ENCODE measurements at regions not wholly inside any gene's neighbourhood (a gene's known extent, or its start where the extent isn't known, plus 50 kb on each side); places are given as distances from the start of the nearest gene placed in this dataset.
"Not testable (repeated sequence)": the region's sequence is repeated elsewhere in the genome, so short reads cannot be mapped to it uniquely, and the experiment has no call there.

DNA sequence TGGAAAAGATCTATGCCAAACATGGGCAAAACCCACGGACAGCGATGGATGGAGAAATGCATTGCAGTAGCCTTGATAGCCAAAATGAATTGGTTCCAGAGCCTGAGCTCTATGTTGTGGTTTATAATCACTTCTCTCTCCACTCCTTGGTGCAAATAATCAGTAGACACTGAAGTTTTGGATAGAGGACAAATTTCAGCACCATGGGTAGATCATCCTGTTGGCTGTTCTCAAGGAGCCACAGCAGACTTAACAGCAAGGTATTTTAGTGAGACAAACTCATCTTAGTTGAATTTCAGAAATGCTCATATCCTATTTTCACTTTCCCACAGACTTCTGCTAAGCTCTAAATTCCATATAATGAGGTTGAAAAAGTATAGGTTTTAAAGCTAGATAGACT lies 88.3 kb upstream of the CCL1 start:
- H3K4me3 Mint-ChIP-seq, result no peak overlapping the region
- H3K27ac Mint-ChIP-seq, result no peak overlapping the region
- CTCF ChIA-PET, result no interaction called here
- H3K9me3 Mint-ChIP-seq, result no peaks in the 10 kb centered on the region
- no peak for DNase-seq
- no peaks in the 10 kb centered on the region for H3K4me1 Mint-ChIP-seq
- peaks cover 45% of the 10 kb centered on the region for H3K27me3 Mint-ChIP-seq
- H3K36me3 Mint-ChIP-seq, result no peaks in the 10 kb centered on the region

DNA sequence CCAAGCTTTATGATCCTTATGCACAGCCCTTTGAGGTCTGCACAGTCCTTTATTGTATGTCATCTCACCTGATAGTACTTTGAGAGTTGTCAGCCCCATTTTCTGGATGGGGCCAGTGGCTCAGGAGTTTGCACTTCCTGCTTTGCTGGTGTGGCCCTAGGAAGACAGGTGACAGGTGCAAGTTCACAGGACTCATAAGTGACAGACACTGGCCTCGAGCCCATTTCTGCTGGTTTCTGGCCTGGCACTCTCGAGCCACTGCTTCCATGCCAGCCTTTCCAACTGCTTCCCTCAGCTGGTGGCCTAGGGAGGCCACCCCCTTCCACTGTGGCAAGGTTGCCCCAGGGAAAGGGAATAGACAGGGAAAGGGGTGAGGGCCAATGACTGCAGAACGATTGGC lies 84.4 kb upstream of the CCL1 start:
- H3K27ac Mint-ChIP-seq, result no peak overlapping the region
- no peak overlapping the region for H3K4me3 Mint-ChIP-seq
- CTCF ChIA-PET, result no interaction called here

DNA sequence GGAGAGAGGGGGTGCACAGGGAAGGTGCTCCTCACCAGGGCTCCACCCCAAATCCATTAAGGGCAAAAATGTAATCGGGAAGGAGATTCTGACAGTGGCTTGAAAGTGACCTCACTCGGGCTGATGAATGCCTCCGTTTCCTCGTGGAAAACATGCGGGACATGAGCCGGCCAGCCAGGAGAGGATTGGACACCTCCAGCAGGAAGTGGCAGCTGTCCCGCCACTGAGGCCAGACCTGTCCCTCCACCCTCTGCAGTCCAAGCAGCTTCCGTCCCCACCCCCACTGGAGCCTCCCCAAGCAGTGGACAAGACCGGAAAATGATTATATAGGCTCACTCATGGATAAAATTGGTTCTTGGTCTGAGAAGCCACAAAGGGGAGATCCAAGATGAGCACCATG lies 82.1 kb upstream of the CCL1 start:
- Mint-ChIP-seq H3K36me3 (no peaks in the 10 kb centered on the region), H3K4me3 (no peak overlapping the region), H3K4me1 (no peaks in the 10 kb centered on the region), H3K27me3 (peaks cover 54% of the 10 kb centered on the region), H3K27ac (no peak overlapping the region), H3K9me3 (no peaks in the 10 kb centered on the region)
- no peak for DNase-seq
- CTCF ChIA-PET, result interaction anchor here (0.5 kb wide), 1 partner anchor 1502 kb away, joined by 4 read pairs; no protein-coding TSS in a partner anchor

More for the DNA sequence above, 84.4 kb upstream of the CCL1 start:
- no peak for DNase-seq
- Mint-ChIP-seq H3K9me3 (no peaks in the 10 kb centered on the region), H3K27me3 (peaks cover 34% of the 10 kb centered on the region), H3K36me3 (no peaks in the 10 kb centered on the region), H3K4me1 (no peaks in the 10 kb centered on the region)

DNA sequence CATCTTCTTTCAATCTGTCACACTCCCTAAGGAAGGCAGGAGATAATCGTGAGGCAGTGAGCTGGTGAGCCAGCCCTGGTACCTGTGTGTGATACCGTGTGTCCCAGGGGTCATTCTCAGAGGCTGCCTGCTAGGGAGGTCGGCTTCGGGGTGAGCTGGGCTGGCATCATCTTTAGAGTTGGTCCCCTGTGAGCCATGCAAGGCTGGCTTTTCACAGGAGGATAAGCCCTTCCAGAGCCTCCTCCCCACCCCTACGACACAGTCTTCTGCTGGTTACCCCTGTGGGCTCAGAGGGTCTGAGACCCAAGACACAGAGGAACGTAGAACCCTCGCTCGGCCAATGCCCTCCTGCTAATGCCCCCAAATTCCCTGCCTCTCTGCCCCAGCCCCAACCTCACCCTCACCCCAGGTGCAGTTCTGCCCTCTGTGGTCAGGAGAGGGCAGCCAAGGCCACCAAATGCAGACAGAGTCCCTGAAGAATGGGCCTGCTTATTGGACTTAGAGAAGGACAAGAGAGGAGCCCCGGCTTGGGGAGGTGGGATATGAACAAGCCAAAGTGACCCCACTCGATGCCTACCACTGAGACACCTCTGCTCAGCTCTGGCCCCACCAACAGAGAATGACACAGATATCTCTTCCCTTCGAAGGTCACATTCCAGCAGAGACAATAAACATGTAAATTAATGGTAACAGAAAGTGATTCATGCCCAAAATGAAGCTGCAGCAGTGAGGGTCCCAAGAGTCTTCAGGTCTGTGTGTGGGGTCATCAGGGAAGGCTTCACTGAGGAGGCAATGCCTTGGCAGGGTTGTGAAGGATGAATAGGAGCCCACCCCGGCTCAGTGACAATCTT lies 80.8 kb upstream of the CCL1 start:
- CTCF ChIA-PET, result no interaction called here

DNA sequence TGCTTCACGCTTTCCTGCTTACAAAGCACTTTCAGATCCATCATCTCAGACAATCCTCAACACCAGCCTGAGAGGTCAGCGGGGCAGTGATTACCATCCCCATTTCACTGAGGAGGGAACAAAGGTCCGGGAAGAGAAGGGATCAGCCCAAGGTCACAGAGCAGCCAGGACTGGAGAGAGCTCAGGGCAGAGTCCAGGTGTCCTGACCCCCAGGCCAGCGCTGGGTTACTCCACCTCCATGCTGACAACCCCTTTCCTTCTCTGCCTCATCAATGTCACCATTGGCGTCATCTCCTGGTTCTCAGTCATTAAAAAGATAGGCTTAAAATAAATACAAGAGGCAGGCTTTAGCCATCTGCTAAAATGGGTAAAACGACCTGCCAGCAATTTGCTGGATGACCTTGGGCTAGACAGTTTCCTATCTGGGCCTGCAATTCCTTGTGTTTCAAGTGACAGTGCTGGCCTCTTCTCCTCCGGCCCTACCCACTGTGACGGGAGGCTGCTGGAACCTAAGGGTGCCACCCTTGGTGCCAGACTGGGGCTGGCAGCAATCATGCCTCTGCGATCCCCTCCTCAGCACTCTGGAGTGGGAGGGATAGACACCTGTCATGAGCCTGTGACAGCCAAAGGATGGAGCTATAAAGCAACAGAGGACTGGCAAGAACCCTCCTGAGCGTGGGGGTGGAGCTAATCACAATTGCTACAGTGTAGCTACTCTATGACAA lies 79.5 kb upstream of the CCL1 start:
- CTCF ChIA-PET, result no interaction called here
- DNase-seq, result no peak
- H3K36me3 Mint-ChIP-seq, result no peaks in the 10 kb centered on the region
- H3K27me3 Mint-ChIP-seq, result peaks cover 54% of the 10 kb centered on the region
- no peaks in the 10 kb centered on the region for H3K9me3 Mint-ChIP-seq
- no peaks in the 10 kb centered on the region for H3K4me1 Mint-ChIP-seq
- H3K27ac Mint-ChIP-seq, result no peak overlapping the region
- no peak overlapping the region for H3K4me3 Mint-ChIP-seq

More for the DNA sequence above, 80.8 kb upstream of the CCL1 start:
- Mint-ChIP-seq H3K36me3 (no peaks in the 10 kb centered on the region), H3K4me1 (no peaks in the 10 kb centered on the region), H3K27ac (no peak overlapping the region), H3K9me3 (no peaks in the 10 kb centered on the region), H3K27me3 (peaks cover 51% of the 10 kb centered on the region), H3K4me3 (no peak overlapping the region)
- DNase-seq, result no peak

DNA sequence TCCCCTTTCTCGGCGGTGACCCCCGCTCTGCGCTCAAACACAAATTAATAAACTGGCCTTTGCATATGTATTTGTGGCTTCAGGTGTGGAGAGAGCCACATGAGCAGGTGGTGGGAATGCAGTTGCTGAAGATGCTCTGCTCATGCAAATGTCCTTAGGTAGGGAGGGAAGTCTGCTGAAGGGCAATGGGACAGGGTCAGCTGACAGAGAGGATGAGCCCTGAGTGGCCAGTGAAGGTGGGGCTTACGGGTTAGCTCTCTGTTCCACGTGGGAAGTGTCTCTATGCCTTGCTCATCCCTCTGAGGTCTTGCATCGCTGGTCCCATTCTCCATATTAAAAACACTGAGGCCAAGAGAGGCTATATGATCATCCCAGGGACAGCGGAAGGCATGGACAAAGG lies 74.2 kb upstream of the CCL1 start:
- CTCF ChIA-PET, result no interaction called here
- DNase-seq, result no peak
- Mint-ChIP-seq H3K4me1 (no peaks in the 10 kb centered on the region), H3K27me3 (peaks cover 37% of the 10 kb centered on the region), H3K27ac (no peak overlapping the region), H3K9me3 (no peaks in the 10 kb centered on the region), H3K36me3 (no peaks in the 10 kb centered on the region), H3K4me3 (no peak overlapping the region)

DNA sequence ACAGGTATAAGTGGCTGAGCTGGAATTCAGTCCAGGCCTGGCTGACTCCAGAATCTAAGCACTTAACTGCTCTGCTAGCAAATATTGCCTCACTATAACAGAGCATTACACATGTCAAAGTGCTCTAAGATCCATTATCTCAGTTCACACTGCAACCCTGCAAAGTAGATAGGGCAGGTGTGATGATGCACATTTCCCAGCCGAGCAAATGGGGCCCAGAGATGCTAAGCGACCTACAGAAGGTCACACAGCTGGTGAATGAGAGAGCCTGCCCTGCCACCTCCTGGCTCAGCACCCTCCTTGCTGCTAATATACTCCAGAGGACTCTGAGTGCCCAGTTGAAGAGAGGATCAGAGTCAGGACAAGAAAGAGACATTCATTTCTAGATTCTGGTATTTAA lies 73.6 kb upstream of the CCL1 start:
- H3K9me3 Mint-ChIP-seq, result no peaks in the 10 kb centered on the region
- no peak overlapping the region for H3K4me3 Mint-ChIP-seq
- no peaks in the 10 kb centered on the region for H3K36me3 Mint-ChIP-seq
- no peak for DNase-seq
- H3K27ac Mint-ChIP-seq, result no peak overlapping the region
- H3K4me1 Mint-ChIP-seq, result no peaks in the 10 kb centered on the region
- CTCF ChIA-PET, result interaction anchor here (1.3 kb wide), 1 partner anchor 79 kb away, joined by 3 read pairs; no protein-coding TSS in a partner anchor
- H3K27me3 Mint-ChIP-seq, result peaks cover 33% of the 10 kb centered on the region

DNA sequence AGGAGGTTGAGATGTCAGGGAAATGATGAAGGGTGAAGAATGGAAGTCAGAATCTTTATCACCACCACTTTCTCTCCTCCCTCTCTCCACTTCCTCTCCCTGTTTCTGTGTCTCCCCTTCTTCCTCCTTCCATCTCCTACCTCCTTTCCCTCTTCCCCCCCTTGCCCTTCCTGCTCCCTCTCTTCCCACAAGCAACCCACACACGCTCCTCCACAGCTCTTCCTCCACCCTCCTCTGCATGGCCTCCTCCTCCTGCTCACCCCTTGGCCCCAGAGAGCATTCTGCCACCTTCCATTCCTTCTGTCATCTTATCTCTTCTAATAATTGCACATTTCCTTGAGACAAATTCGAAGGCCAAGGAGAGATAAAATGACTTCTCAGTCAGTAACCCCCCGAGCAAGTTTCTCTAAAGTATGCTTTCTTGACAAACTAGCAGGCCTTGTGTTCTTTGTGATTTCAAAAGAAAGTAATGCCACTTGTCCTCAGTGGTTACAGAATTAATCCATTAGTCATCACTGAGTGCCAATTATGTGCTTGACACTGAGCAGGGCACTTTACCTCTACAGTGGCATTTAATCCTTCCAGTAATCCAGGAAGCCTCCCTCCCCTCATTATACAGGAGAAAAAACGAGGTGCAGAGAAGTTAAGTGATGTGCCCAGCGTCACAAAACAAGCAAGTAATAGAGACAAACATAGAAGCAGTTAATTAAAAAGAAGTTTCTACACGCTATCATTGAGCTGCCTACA lies 72.3 kb upstream of the CCL1 start:
- Mint-ChIP-seq H3K9me3 (no peaks in the 10 kb centered on the region), H3K36me3 (no peaks in the 10 kb centered on the region), H3K27ac (no peak overlapping the region), H3K27me3 (peaks cover 21% of the 10 kb centered on the region), H3K4me3 (no peak overlapping the region), H3K4me1 (no peaks in the 10 kb centered on the region)
- DNase-seq, result no peak
- CTCF ChIA-PET, result interaction anchor here (0.8 to 1.3 kb wide), 2 partner anchors 15 to 78 kb away, joined by 3 read pairs; no protein-coding TSS in a partner anchor

DNA sequence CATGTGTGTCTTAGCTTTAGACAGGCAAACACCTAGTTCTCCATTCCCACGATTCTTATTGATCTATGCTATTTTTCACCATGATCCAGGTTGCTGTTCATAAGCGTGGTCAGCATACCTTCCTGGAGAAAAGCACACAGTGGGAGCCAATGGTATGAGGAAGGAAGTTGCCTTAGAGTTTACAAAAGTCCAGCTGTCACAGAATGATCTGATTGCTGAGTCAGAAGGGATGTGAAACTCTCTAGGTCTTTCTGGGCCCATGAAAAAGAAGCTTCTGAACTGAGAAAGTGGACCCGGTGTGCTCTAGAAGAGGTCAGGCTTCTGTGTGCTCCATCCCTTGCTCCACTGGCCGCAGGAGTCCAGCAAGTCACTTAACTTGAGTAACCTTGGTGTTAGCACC lies 71.0 kb upstream of the CCL1 start:
- Mint-ChIP-seq H3K4me3 (no peak overlapping the region), H3K27ac (no peak overlapping the region), H3K9me3 (no peaks in the 10 kb centered on the region), H3K36me3 (no peaks in the 10 kb centered on the region), H3K4me1 (no peaks in the 10 kb centered on the region), H3K27me3 (peaks cover 19% of the 10 kb centered on the region)
- CTCF ChIA-PET, result interaction anchor here (0.9 kb wide), 1 partner anchor 78 kb away, joined by 3 read pairs; the partner anchor contains the start of gene CCL13
- no peak for DNase-seq

DNA sequence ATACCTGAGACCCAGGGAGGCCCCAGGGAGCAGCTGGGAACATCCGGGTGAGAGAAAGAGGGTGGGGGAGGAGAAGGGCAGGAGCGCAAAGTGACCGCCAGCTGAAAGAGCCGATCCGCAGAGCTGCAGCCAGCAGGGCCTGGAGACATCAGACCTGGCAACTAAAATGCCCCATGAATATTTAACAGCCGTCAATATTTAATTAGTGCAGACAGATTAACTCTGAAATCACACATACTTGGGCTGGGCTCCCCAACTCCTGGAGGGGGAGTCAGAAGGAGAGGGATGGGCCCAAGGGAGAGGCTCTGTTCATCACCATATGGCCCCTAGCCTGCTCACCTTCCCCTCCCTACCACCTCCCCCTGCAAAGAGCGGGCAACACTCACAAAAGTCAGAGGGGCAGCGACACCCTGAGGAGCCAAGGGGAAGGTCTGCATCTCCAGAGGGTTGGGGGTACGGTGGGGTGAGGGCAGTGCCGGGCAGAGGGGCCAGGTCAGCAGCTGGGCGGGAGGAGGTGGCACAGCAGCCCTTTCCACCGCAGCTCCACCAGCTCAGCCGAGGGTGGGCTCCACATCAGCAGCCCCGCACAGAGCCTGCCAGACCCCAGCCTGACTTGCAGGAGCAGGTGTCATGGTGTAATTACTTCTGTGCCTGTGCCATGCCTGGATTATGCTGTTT lies 61.9 kb upstream of the CCL1 start:
- no peak for DNase-seq
- Mint-ChIP-seq H3K36me3 (no peaks in the 10 kb centered on the region), H3K4me3 (no peak overlapping the region), H3K27me3 (peaks cover 62% of the 10 kb centered on the region), H3K4me1 (peaks cover 6% of the 10 kb centered on the region), H3K9me3 (no peaks in the 10 kb centered on the region), H3K27ac (no peak overlapping the region)
- CTCF ChIA-PET, result no interaction called here

DNA sequence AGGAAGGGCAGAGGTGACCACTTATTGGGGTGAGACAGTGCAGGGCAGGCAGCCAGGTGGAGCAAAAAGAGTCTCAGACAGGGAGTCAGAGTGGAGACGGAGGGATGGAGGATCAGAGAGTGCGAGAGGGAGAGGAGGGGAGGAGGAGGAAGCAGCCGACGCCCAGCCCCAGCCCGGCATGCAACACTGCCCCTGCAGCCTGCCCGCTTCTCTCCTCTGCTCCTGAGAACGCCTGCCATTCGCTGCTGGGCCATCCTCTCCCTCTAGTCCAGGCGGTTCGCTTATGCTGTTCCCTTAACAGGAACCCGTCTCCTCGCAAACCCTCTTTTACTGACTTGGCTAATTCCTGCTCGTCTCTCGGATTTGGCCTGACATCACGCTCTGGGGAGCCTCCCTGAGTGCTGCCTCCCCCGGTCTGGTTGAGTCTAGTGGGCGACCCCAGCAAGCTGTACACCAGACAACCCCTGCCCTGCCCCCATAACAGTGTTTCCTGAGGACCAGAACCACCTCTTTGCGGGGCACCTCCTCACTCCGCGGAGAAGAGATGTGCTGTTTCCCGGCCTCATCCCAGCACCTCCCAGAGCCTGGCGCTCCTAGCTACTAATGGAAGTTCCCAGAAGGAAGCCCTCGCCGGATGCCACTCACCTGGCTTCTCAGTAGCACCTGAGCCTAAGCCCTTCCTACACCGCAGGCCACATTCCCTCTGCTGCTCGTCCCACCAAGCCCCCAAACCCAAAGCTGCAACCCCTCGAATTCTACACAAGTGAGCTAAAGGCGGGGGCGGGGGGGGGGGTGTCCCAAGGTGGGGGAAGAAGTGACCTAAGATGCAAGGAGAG lies 61.2 kb upstream of the CCL1 start:
- H3K36me3 Mint-ChIP-seq, result no peaks in the 10 kb centered on the region
- H3K4me1 Mint-ChIP-seq, result peaks cover 6% of the 10 kb centered on the region
- CTCF ChIA-PET, result no interaction called here
- no peaks in the 10 kb centered on the region for H3K9me3 Mint-ChIP-seq
- H3K27me3 Mint-ChIP-seq, result peaks cover 63% of the 10 kb centered on the region
- no peak for DNase-seq
- no peak overlapping the region for H3K27ac Mint-ChIP-seq
- H3K4me3 Mint-ChIP-seq, result no peak overlapping the region

DNA sequence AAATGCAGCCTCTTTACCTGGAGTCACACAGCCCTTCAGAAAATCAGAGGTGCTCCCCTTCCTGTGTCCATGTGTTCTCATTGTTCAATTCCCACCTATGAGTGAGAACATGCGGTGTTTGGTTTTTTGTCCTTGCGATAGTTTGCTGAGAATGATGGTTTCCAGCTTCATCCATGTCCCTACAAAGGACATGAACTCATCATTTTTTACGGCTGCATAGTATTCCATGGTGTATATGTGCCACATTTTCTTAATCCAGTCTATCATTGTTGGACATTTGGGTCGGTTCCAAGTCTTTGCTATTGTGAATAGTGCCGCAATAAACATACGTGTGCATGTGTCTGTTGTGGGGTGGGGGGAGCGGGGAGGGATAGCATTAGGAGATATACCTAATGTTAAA lies 60.3 kb upstream of the CCL1 start:
- H3K9me3 Mint-ChIP-seq, H3K4me1 Mint-ChIP-seq, H3K4me3 Mint-ChIP-seq, H3K36me3 Mint-ChIP-seq, DNase-seq, H3K27ac Mint-ChIP-seq: not testable (repeated sequence)
- CTCF ChIA-PET, result interaction anchor here (1.2 kb wide), 1 partner anchor 61 kb away, joined by 3 read pairs; the partner anchor contains the start of gene CCL1
- peaks cover 71% of the 10 kb centered on the region for H3K27me3 Mint-ChIP-seq

DNA sequence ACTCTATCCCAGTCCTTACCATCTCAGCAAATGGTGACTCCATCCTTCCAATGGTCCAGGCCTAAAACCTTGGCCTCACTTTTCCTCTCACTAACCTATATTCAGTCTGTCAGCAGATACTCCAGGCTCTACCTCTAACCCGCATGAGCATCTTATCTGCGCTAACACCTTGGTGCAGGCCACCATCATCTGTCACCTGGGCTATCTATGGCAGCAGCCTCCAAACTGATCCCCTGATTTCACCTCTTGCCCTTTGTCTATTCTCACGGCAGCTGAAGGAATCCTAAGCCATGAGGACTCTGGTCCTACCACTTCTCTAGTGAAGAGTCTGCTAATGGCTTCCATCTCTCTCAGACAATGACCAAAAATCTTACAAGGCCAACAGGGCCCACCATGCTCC lies 57.9 kb upstream of the CCL1 start:
- peaks cover 62% of the 10 kb centered on the region for H3K27me3 Mint-ChIP-seq
- H3K9me3 Mint-ChIP-seq, result no peaks in the 10 kb centered on the region
- H3K27ac Mint-ChIP-seq, result no peak overlapping the region
- CTCF ChIA-PET, result interaction anchor here (0.9 to 2.2 kb wide), 8 partner anchors 15 to 219 kb away, joined by 3 to 18 read pairs (median 3); no protein-coding TSS in a partner anchor
- H3K4me1 Mint-ChIP-seq, result peaks cover 6% of the 10 kb centered on the region
- no peak for DNase-seq
- H3K36me3 Mint-ChIP-seq, result no peaks in the 10 kb centered on the region
- no peak overlapping the region for H3K4me3 Mint-ChIP-seq

Data from activated naive CD4-positive, alpha-beta T cell treated with anti-CD3 and anti-CD28 coated beads, Interleukin-2, amount 10 ng/mL, durations not matched to agents 7 days and 5 days (primary cell).